Uterus (tissue), 2 donors: ENCODE measurements at regions not wholly inside any gene's neighbourhood (a gene's known extent, or its start where the extent isn't known, plus 50 kb on each side); places are given as distances from the start of the nearest gene placed in this dataset.

Source experiments
- CTCF ChIP-seq, 4 experiments: fragments of 200-600 bp in 2 of 4; fragments of 450-650 bp in 2 of 4; sonication (generic) in 2 of 4; IDR thresholded peaks; one replicate each; pipeline ENCODE4 v1.5.1; 2016 to 2019; ENCODE audit warnings: antibody characterized with exemption in 4 of 4, mild to moderate bottlenecking in 2 of 4, moderate library complexity in 1 of 4
- POLR2A ChIP-seq, 2 donors: fragments of 450-650 bp; IDR thresholded peaks; one replicate each; pipeline ENCODE4 v1.6.1; 2016; ENCODE audit warnings: antibody characterized with exemption in 2 of 2, mild to moderate bottlenecking in 1 of 2, moderate library complexity in 1 of 2

GRCh38 chrX:109890300-109890699 lies 112.6 kb upstream of the TMEM164 start:
- TF ChIP-seq CTCF (IDR thresholded peaks at IDR 0.05) (no peak), POLR2A (IDR thresholded peaks at IDR 0.05) (no peak)
